SJSA1 (cell line): ENCODE measurements at regions not wholly inside any gene's neighbourhood (a gene's known extent, or its start where the extent isn't known, plus 50 kb on each side); places are given as distances from the start of the nearest gene placed in this dataset.
"Not testable (repeated sequence)": the region's sequence is repeated elsewhere in the genome, so short reads cannot be mapped to it uniquely, and the experiment has no call there.

Experiments
- DNase-seq, 2 experiments: peaks; one replicate each; pipeline ENCODE4 v3.0.0-alpha.2; 2015 to 2020; ENCODE audit warnings: low spot score in 2 of 2, low read depth in 1 of 2
- H3K27ac ChIP-seq: fragments of 250-450 bp; sonication (Bioruptor Pico); 2 replicates; pipeline ENCODE4 v1.5.1; 2020; ENCODE audit warnings: mild to moderate bottlenecking, moderate library complexity
- H3K27me3 ChIP-seq: fragments of 250-450 bp; sonication (Bioruptor Pico); replicated peaks from 2 replicates; pipeline ENCODE4 v1.5.1; 2020; ENCODE audit warnings: mild to moderate bottlenecking, moderate library complexity
- H3K36me3 ChIP-seq: fragments of 250-450 bp; sonication (Bioruptor Pico); 2 replicates; pipeline ENCODE4 v1.5.1; 2020; ENCODE audit warnings: mild to moderate bottlenecking
- H3K4me1 ChIP-seq: fragments of 250-450 bp; sonication (Bioruptor Pico); replicated peaks from 2 replicates; pipeline ENCODE4 v1.6.1; 2021; ENCODE audit warnings: mild to moderate bottlenecking
- H3K4me3 ChIP-seq: fragments of 250-450 bp; sonication (Bioruptor Pico); 2 replicates; pipeline ENCODE4 v1.5.1; 2020; ENCODE audit warnings: mild to moderate bottlenecking
- H3K9me3 ChIP-seq: fragments of 250-450 bp; sonication (Bioruptor Pico); replicated peaks from 2 replicates; pipeline ENCODE4 v1.5.1; 2020; ENCODE audit warnings: mild to moderate bottlenecking

DNA sequence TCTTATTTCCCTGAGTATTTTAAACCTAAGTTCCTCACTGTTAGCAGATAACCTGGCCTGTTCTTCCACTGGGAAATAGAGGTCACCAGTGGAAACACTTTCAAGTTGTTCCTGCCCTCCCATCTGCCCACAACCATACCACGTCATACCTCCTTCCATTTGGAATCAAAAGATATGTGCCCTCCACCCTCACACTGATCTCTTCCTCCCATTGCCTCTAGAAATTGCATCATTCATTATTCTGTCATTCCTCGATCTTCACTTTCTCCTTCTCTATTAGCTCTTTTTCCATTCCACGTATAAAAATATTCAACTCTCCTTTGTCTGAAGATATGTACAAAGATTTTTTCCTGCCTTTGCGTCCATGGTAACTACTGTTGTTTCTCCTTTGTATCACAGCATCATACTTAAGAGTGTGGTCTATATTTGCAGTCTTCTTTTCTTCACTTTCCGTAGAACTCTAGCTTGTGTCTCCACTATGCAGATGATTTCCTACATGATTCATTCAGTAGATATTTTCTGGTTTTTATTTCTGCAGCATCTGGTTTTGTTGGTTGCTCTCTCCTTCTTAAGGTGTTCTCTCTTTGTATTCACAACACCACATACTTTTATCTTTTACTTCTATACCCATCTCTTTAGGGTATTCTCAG, 312.3 kb downstream of the REEP3 start:
- Histone ChIP-seq H3K4me1 (no peaks in the 10 kb centered on the region), H3K9me3 (no peaks in the 10 kb centered on the region; the same call in 1 of the 2 replicates), H3K4me3 (no peak overlapping the region), H3K27me3 (no peaks in the 10 kb centered on the region), H3K36me3 (no peaks in the 10 kb centered on the region), H3K27ac (no peak overlapping the region)
- no peak for DNase-seq

- Histone ChIP-seq H3K27me3 (no peaks in the 10 kb centered on the region), H3K4me3 (no peak overlapping the region), H3K9me3 (no peaks in the 10 kb centered on the region; the same call in 1 of the 2 replicates), H3K36me3 (no peaks in the 10 kb centered on the region), H3K4me1 (no peaks in the 10 kb centered on the region), H3K27ac (no peak overlapping the region)
- no peak for DNase-seq
Measured at GRCh38 chr10:63836666-63837442, 315.7 kb downstream of the REEP3 start.

DNA sequence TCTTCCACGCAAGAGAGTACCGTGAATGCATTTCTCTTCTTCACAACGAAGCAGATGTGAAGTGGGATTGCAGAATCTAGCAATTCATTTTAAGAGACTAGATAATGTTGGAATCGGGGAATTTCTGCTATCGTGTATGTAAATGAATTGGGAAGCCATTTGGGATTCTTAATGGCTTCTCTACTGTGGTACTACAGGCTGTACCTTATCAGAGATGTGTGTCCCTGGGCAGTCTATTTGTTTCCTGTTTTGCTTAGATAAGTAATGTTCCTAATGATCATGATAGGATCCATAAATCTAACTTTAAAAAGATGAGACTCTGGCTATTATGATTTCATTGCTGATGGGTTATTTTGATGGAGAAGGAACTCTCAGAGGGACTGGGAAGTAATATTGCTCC, 320.6 kb downstream of the REEP3 start:
- H3K27me3 ChIP-seq: no peaks in the 10 kb centered on the region
- H3K4me1 ChIP-seq: no peaks in the 10 kb centered on the region
- no peak overlapping the region for H3K4me3 ChIP-seq
- H3K36me3 ChIP-seq: no peaks in the 10 kb centered on the region
- no peaks in the 10 kb centered on the region for H3K9me3 ChIP-seq
- no peak for DNase-seq
- H3K27ac ChIP-seq: no peak overlapping the region

DNA sequence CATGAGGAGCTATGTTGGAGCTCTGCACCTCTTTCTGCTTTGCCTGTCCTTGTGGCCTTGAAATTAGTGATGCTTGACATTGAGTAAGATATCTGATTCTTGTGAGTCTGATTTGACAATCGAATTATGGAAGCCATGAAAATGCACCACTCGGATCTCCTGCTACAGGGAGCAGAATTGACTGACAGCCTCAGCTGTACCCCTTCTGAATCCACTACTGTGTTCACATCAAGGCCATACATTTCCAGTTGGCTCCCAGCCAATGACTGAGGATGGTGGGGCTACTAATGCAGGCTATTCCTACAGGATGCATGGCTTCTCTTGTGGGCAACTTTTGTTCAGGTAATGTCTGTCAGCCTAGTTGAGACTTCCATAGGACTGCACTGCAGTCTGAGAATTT, 321.9 kb downstream of the REEP3 start:
- Histone ChIP-seq H3K9me3 (no peaks in the 10 kb centered on the region), H3K36me3 (no peaks in the 10 kb centered on the region), H3K4me1 (no peaks in the 10 kb centered on the region), H3K27me3 (no peaks in the 10 kb centered on the region), H3K4me3 (no peak overlapping the region), H3K27ac (no peak overlapping the region)
- no peak for DNase-seq

DNA sequence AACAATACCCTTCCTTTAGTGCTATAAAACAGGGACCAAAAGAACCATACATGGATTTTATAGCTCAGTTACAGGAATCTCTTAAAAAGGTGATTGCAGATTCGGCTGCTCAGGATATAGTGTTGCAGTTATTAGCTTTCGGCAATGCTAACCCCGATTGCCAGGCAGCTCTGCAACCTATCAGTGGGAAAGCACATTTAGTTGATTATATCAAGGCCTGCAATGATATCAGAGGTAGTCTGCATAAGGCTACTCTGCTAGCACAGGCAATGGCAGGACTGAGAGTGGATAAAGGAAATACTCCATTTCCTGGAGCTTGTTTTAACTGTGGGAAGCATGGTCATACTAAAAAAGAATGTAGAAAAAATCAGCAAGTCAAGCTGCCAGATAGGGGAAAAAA, 327.7 kb downstream of the REEP3 start:
- H3K36me3 ChIP-seq, H3K9me3 ChIP-seq, DNase-seq, H3K4me3 ChIP-seq, H3K27ac ChIP-seq, H3K27me3 ChIP-seq, H3K4me1 ChIP-seq: not testable (repeated sequence)

DNA sequence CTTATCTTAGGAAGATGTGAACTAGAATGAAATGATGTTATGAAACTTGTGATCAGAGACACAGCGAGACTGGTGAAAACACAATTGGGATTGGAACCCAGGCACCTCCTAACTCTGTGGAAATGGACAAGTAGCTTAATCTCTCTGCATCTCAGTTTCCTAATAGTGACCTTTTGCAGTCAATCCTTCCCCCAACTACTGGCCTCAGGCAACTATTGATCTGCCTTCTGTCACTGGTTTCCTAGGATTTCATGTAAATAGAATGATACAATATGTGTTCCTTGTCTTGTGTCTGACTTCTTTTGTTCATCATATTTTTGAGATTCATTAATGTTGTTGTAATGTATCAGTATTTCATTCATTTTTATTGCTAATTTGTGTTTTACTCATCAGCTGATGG, 341.7 kb downstream of the REEP3 start:
- Histone ChIP-seq H3K36me3 (no peaks in the 10 kb centered on the region), H3K27me3 (no peaks in the 10 kb centered on the region), H3K4me1 (no peaks in the 10 kb centered on the region), H3K9me3 (no peaks in the 10 kb centered on the region), H3K27ac (no peak overlapping the region), H3K4me3 (no peak overlapping the region)
- no peak for DNase-seq

- no peak for DNase-seq
- Histone ChIP-seq H3K36me3 (no peaks in the 10 kb centered on the region), H3K27me3 (no peaks in the 10 kb centered on the region), H3K27ac (no peak overlapping the region), H3K9me3 (no peaks in the 10 kb centered on the region), H3K4me3 (no peak overlapping the region), H3K4me1 (no peaks in the 10 kb centered on the region)
Measured at GRCh38 chr10:63865210-63865609, 344.0 kb downstream of the REEP3 start.

DNA sequence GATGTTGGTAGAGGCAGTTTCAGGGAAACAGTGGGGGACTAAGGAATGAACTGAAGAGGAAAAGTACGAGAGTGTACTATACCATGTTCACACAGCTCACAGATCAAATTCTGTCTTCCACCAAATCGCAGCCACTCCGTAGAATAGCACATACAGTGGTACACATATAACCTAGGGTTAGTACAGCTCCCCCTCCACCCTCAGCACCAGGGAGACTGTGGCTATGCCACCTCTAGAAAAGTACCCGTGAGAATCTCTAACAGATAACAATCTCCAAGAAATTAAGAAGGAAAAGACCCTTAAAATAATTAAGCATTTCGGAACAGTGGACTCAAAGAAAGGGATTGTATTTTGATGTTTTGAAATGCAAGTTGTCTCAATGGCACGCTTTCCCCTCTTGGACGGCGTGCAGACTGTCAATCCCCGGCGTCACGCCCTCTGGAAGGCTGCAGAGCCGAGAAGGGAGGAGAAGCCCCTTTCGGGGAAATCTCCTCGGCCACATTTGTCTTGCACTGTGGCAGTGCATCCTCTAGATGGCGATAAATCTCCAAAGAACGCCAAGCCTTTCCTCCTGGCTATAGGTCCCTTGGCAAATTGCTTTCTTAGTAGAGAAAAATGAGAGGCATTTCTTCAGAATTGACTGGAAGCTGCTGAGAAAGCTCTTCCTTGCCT, 345.0 kb downstream of the REEP3 start:
- peak; percentile 48 to 53 for DNase-seq
- H3K9me3 ChIP-seq: no peaks in the 10 kb centered on the region
- H3K27ac ChIP-seq: no peak overlapping the region
- no peaks in the 10 kb centered on the region for H3K4me1 ChIP-seq
- 0 out of 2 replicates have a peak overlapping the region, but pooled peaks have one; percentile 4 for H3K4me3 ChIP-seq
- no peaks in the 10 kb centered on the region for H3K27me3 ChIP-seq
- no peaks in the 10 kb centered on the region for H3K36me3 ChIP-seq

DNA sequence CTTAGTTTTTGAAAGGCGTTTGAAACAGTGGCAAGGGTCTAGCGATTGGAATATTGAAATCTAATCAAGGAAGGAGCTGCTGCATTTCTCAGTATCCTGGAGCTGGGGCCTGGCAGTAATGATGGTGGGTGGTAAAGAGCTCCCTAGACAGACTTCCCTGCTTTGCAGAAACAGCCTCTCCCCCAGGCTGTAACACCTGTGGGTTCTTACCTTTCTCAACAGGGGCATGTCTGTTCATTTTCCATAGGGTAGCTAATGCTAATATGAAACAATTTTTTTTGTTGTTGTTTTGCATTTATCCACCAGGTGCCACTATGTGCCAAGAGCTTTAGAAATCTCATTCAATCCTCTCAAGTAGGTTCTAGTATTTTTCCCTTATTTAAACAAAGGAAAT, 345.5 kb downstream of the REEP3 start:
- DNase-seq: no peak
- H3K9me3 ChIP-seq: no peaks in the 10 kb centered on the region
- H3K36me3 ChIP-seq: no peaks in the 10 kb centered on the region
- H3K27ac ChIP-seq: no peak overlapping the region
- H3K4me3 ChIP-seq: no peak overlapping the region
- no peaks in the 10 kb centered on the region for H3K27me3 ChIP-seq
- no peaks in the 10 kb centered on the region for H3K4me1 ChIP-seq

- Histone ChIP-seq H3K4me1 (no peaks in the 10 kb centered on the region), H3K4me3 (no peak overlapping the region), H3K27ac (no peak overlapping the region), H3K9me3 (no peaks in the 10 kb centered on the region), H3K27me3 (no peaks in the 10 kb centered on the region), H3K36me3 (no peaks in the 10 kb centered on the region)
- no peak for DNase-seq
Measured at GRCh38 chr10:63878428-63878827, 357.2 kb downstream of the REEP3 start.

GRCh38 chr10:63883861-63884260, 362.7 kb downstream of the REEP3 start:
- Histone ChIP-seq H3K4me3 (no peak overlapping the region), H3K27ac (no peak overlapping the region)

GRCh38 chr10:63884426-63884825, 363.2 kb downstream of the REEP3 start:
- H3K9me3 ChIP-seq: no peaks in the 10 kb centered on the region
- no peak overlapping the region for H3K4me3 ChIP-seq
- H3K27me3 ChIP-seq: no peaks in the 10 kb centered on the region
- H3K36me3 ChIP-seq: no peaks in the 10 kb centered on the region
- H3K27ac ChIP-seq: no peak overlapping the region
- H3K4me1 ChIP-seq: no peaks in the 10 kb centered on the region
- DNase-seq: no peak

More at GRCh38 chr10:63883861-63884260, 362.7 kb downstream of the REEP3 start:
- Histone ChIP-seq H3K4me1 (no peaks in the 10 kb centered on the region), H3K9me3 (no peaks in the 10 kb centered on the region), H3K27me3 (no peaks in the 10 kb centered on the region), H3K36me3 (no peaks in the 10 kb centered on the region)
- no peak for DNase-seq

DNA sequence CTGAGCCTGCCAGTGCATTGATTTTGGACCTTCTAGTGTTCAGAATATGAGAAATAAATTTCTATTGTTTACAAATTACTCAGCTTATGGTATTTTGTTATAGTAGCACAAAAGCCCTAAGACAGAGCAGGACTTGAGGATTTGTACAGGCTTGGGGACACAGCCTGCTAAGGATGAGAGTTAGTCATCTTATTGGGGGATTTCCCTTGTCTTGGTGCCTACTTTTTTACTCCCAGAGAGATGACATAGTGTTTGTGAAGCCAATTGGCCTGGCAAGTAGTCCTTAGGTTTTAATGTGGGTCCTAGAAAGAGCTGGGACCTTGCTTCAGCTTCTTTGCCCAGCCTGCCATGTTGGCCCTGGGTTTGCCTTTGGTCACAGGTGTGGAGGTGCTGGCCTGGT, 364.0 kb downstream of the REEP3 start:
- no peaks in the 10 kb centered on the region for H3K4me1 ChIP-seq
- no peak overlapping the region for H3K27ac ChIP-seq
- no peaks in the 10 kb centered on the region for H3K9me3 ChIP-seq
- H3K27me3 ChIP-seq: no peaks in the 10 kb centered on the region
- H3K36me3 ChIP-seq: no peaks in the 10 kb centered on the region
- no peak for DNase-seq
- no peak overlapping the region for H3K4me3 ChIP-seq

DNA sequence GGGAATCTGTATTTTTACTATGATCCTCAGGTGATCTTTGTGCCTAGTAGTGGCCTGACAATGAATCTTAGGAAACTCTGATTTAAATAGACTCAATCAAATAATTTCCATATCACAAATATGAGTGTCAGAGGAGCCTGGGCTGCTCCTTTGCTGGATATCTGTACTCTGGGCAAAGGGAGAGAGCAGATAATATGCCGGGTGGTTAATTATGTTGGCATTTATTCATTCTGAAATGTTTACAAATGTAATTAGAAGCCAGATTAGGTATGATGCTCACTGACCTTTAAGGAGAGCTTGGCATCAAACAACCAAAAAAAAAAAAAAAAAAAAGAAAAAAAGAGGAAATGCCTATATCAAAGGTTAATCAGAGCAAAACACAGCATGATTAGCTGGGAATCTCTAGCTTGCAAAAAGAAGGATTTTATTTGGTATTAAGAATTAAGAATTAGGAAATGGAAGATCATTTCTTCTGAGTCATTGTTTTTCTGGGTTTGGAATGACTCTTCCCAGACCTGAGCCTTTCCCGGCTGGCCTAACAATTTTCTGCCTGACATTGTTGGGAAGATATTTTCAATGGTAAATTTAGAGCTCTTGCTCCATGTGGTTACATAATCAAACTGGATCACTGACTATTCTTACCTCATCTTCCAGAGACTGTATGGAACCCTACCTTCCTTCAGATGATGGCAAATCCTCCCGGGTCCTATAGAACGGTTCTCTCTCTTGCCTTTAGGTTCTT, 365.3 kb downstream of the REEP3 start:
- no peaks in the 10 kb centered on the region for H3K4me1 ChIP-seq
- no peaks in the 10 kb centered on the region for H3K9me3 ChIP-seq
- H3K27ac ChIP-seq: no peak overlapping the region
- no peaks in the 10 kb centered on the region for H3K27me3 ChIP-seq
- H3K36me3 ChIP-seq: no peaks in the 10 kb centered on the region
- no peak for DNase-seq
- no peak overlapping the region for H3K4me3 ChIP-seq
